IPS-18c (cell line): ENCODE measurements at regions not wholly inside any gene's neighbourhood (a gene's known extent, or its start where the extent isn't known, plus 50 kb on each side); places are given as distances from the start of the nearest gene placed in this dataset.
"Not testable (repeated sequence)": the region's sequence is repeated elsewhere in the genome, so short reads cannot be mapped to it uniquely, and the experiment has no call there.

Experiments used
- H3K4me3 ChIP-seq: 2 replicates; pipeline ENCODE4 v1.7.0; 2013; ENCODE audit warnings: low read depth, mild to moderate bottlenecking, low read length, moderate library complexity; ENCODE audit not compliant: insufficient read depth
- H3K9me3 ChIP-seq: one replicate; pipeline ENCODE4 v1.6.1; 2013; ENCODE audit warnings: mild to moderate bottlenecking, low read length, moderate library complexity; ENCODE audit not compliant: control insufficient read depth, insufficient read depth

- no peak overlapping the region for H3K4me3 ChIP-seq
- no peaks in the 10 kb centered on the region for H3K9me3 ChIP-seq
These were observed 250.3 kb downstream of the SEC61B start for GRCh38 chr9:99472240-99472915.

- no peak overlapping the region for H3K4me3 ChIP-seq
- H3K9me3 ChIP-seq: no peaks in the 10 kb centered on the region
These were observed 250.8 kb downstream of the SEC61B start for GRCh38 chr9:99472916-99473245.

GRCh38 chr9:99474186-99474585, 252.1 kb downstream of the SEC61B start:
- Histone ChIP-seq H3K9me3 (no peaks in the 10 kb centered on the region), H3K4me3 (no peak overlapping the region)

- H3K4me3 ChIP-seq: no peak overlapping the region
- H3K9me3 ChIP-seq: no peaks in the 10 kb centered on the region
These were observed 253.5 kb downstream of the SEC61B start for GRCh38 chr9:99475401-99476065.

GRCh38 chr9:99478469-99479027, 256.5 kb downstream of the SEC61B start:
- H3K4me3 ChIP-seq: no peak overlapping the region
- H3K9me3 ChIP-seq: no peaks in the 10 kb centered on the region

GRCh38 chr9:99479929-99480328, 257.8 kb downstream of the SEC61B start:
- H3K9me3 ChIP-seq: no peaks in the 10 kb centered on the region
- H3K4me3 ChIP-seq: no peak overlapping the region

- H3K4me3 ChIP-seq: no peak overlapping the region
- H3K9me3 ChIP-seq: no peaks in the 10 kb centered on the region
These were observed 263.4 kb downstream of the SEC61B start for GRCh38 chr9:99485459-99485858.

GRCh38 chr9:99486684-99487083, 264.6 kb downstream of the SEC61B start:
- no peaks in the 10 kb centered on the region for H3K9me3 ChIP-seq
- H3K4me3 ChIP-seq: no peak overlapping the region

- Histone ChIP-seq H3K4me3 (no peak overlapping the region), H3K9me3 (no peaks in the 10 kb centered on the region)
These were observed 266.3 kb downstream of the SEC61B start for GRCh38 chr9:99488131-99489059.

- H3K9me3 ChIP-seq: no peaks in the 10 kb centered on the region
- no peak overlapping the region for H3K4me3 ChIP-seq
These were observed 267.0 kb downstream of the SEC61B start for GRCh38 chr9:99489060-99489413.

GRCh38 chr9:99490729-99491128, 268.6 kb downstream of the SEC61B start:
- Histone ChIP-seq H3K4me3 (no peak overlapping the region), H3K9me3 (no peaks in the 10 kb centered on the region)

- Histone ChIP-seq H3K9me3 (no peaks in the 10 kb centered on the region), H3K4me3 (no peak overlapping the region)
These were observed 269.5 kb downstream of the SEC61B start for GRCh38 chr9:99491408-99492158.

- no peak overlapping the region for H3K4me3 ChIP-seq
- no peaks in the 10 kb centered on the region for H3K9me3 ChIP-seq
These were observed 275.6 kb downstream of the SEC61B start for GRCh38 chr9:99497641-99498040.

- H3K4me3 ChIP-seq, H3K9me3 ChIP-seq: not testable (repeated sequence)
These were observed 276.9 kb downstream of the SEC61B start for GRCh38 chr9:99498979-99499378.

- Histone ChIP-seq H3K9me3 (no peaks in the 10 kb centered on the region), H3K4me3 (no peak overlapping the region)
These were observed 283.9 kb downstream of the SEC61B start for GRCh38 chr9:99505936-99506335.

GRCh38 chr9:99506747-99507348, 284.8 kb downstream of the SEC61B start:
- no peak overlapping the region for H3K4me3 ChIP-seq
- H3K9me3 ChIP-seq: no peaks in the 10 kb centered on the region
